GM12864 (cell line): ENCODE measurements at regions not wholly inside any gene's neighbourhood (a gene's known extent, or its start where the extent isn't known, plus 50 kb on each side); places are given as distances from the start of the nearest gene placed in this dataset.

Source experiments
- DNase-seq: peaks from one replicate; pipeline ENCODE4 v3.0.0-alpha.2; 2011; ENCODE audit warnings: low read depth
- H3K4me3 ChIP-seq: 2 replicates; pipeline ENCODE4 v1.5.1; 2011; ENCODE audit warnings: mild to moderate bottlenecking, low read depth, low read length, control low read depth
- TF ChIP-seq, protein P1 (sequence below): IDR thresholded peaks from 2 replicates; pipeline ENCODE4 v1.5.1; 2011; ENCODE audit warnings: low read depth, mild to moderate bottlenecking, moderate library complexity, low read length, control low read depth, inconsistent platforms; ENCODE audit errors: missing control alignments

DNA sequence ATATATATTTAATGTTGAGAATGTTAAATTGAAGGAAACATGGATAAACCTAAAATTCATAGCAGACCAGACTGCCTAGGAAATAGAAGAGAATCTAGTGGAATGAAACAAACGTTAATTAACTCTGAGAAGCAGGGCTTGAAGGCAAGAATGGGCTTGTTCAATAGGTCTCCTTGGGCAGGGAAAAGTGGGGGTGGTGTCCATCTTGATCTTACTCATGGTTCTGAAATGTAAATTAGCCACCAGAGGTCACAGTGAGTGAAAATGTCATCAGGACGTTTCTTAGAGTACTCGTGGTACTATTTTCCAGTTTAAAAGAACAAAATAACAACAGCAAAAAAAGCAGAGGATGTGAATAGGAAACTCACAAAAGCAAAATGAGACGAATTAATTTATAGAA, 66.8 kb upstream of the BTBD3 start:
- no peak overlapping the region for H3K4me3 ChIP-seq
- TF ChIP-seq, protein P1, sequence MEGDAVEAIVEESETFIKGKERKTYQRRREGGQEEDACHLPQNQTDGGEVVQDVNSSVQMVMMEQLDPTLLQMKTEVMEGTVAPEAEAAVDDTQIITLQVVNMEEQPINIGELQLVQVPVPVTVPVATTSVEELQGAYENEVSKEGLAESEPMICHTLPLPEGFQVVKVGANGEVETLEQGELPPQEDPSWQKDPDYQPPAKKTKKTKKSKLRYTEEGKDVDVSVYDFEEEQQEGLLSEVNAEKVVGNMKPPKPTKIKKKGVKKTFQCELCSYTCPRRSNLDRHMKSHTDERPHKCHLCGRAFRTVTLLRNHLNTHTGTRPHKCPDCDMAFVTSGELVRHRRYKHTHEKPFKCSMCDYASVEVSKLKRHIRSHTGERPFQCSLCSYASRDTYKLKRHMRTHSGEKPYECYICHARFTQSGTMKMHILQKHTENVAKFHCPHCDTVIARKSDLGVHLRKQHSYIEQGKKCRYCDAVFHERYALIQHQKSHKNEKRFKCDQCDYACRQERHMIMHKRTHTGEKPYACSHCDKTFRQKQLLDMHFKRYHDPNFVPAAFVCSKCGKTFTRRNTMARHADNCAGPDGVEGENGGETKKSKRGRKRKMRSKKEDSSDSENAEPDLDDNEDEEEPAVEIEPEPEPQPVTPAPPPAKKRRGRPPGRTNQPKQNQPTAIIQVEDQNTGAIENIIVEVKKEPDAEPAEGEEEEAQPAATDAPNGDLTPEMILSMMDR = no peak
- no peak for DNase-seq

GRCh38 chr20:11851646-11852045, 66.0 kb upstream of the BTBD3 start:
- no peak overlapping the region for H3K4me3 ChIP-seq
- TF ChIP-seq, protein P1 = no peak

DNA sequence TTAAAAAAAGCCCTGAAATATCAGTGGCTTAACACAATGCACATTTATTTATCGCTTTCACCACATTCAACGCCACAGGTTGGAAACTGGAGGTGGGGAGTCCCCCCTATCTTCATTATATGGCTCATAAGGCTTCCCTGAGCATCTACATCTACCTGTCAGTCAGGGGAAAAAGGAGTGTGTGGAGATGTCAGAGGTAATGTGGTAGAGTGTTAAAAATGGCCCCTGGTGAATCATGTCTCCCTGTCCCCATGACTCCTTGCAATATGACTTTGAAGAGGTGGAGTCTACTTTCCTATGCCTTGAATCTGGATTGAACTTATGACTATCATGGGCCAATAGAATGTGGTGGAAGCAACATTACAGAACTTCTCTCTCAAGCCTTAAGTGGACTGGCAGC, 65.5 kb upstream of the BTBD3 start:
- DNase-seq = no peak
- H3K4me3 ChIP-seq = no peak overlapping the region
- TF ChIP-seq, protein P1 = no peak

More at GRCh38 chr20:11851646-11852045, 66.0 kb upstream of the BTBD3 start:
- DNase-seq = no peak

DNA sequence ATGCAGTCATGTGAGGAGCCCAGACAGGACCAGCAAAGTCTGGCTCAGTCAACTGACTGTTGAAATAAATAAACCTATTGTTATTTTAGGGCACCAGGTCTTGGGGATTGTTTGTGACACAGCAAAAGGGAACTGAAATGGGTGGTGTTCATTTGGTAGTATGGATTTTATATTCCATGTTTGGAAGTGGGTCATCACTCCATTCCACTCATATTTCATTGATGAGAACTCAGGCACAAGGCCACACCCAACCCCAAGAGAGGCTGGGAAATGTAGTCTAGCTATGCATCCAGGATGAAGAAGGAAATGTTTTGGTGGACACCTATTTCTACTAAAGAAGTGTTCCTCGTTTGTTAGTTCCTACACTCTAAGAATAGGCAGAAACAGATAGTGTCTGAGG, 64.9 kb upstream of the BTBD3 start:
- TF ChIP-seq, protein P1 = no peak
- DNase-seq = no peak
- H3K4me3 ChIP-seq = no peak overlapping the region

GRCh38 chr20:11853359-11853758, 64.3 kb upstream of the BTBD3 start:
- H3K4me3 ChIP-seq = no peak overlapping the region
- no peak for DNase-seq
- TF ChIP-seq, protein P1 = no peak

GRCh38 chr20:11861479-11861878, 56.2 kb upstream of the BTBD3 start:
- TF ChIP-seq, protein P1 = no peak
- no peak for DNase-seq
- H3K4me3 ChIP-seq = no peak overlapping the region

DNA sequence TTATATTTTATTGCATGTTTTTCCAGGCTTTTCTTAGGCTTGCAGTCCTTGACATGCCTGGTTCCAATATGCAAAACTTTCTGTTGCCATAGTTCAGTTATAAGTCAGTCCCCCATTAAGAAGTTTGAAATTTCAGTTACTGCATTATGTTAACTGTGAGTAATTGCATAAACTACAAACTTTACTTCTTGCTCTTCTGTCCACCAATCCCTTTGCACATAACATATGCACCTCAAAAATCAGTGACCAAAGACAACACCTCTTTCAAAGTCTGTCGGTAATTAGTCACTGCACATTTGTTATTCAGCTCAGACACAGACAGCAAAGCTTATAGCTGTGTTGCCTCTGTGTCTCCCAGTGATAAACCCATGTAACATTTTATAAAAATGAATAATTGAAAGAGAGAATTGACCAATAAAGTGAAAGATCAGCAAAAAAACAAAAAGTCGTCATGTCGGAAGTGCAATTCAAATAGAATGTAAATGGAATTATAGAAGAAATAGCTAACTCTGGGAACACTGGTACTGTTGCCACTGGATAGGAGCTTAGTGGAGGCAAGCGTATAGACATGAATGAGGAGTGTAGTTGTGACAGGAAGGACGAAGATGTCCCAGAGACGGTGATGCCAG, 50.3 kb upstream of the BTBD3 start:
- H3K4me3 ChIP-seq = no peak overlapping the region
- TF ChIP-seq, protein P1 = no peak
- DNase-seq = no peak
